ENCODE measurements at regions not wholly inside any gene's neighbourhood (a gene's known extent, or its start where the extent isn't known, plus 50 kb on each side); places are given as distances from the start of the nearest gene placed in this dataset.

DNA sequence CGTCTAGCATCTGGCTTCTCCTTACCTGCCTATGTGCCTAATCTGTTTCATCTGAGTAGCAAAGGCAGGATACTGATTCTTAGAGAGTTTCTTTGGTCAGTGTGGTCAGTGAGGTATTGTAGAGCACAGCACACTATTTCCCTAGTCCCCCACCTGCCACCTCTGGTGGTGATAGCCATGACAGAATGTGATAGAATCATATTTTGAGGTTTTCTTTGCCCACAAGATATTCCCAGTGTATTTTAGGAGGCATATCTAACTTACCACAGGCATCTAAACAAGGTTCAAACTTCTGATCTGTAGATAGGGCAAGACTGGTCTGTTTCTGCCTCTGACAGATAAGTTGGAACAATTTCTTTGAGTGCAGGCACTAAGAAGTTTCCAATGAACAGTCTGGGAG lies 188.0 kb downstream of the SOX2 start:
- Histone ChIP-seq H3K4me1 (ENCODE audit: insufficient read depth, low read length, poor library complexity, severe bottlenecking) (peaks cover 9% of the 10 kb centered on the region), H3K79me2 (ENCODE audit: insufficient read depth, low read depth, low read length) (no peaks in the 10 kb centered on the region), H4K20me1 (ENCODE audit: insufficient read depth, low read length) (no peaks in the 10 kb centered on the region), H3K36me3 (ENCODE audit: insufficient read depth, low read length) (no peaks in the 10 kb centered on the region), H3K4me2 (ENCODE audit: low read length) (no peak overlapping the region), H3K9me3 (ENCODE audit: low read length) (no peaks in the 10 kb centered on the region), H3K27ac (ENCODE audit: low read depth, low read length, poor library complexity, severe bottlenecking) (no peak overlapping the region), H2AFZ (ENCODE audit: low read length) (no peak overlapping the region), H3K9me2 (ENCODE audit: insufficient read depth, low read length) (no peaks in the 10 kb centered on the region), H3K4me3 (ENCODE audit: low read depth, low read length, poor library complexity, severe bottlenecking) (no peak overlapping the region)
- TF ChIP-seq EZH2phosphoT487 (IDR thresholded peaks at IDR 0.05; ENCODE audit: borderline replicate concordance, low read depth, low read length) (no peak), CTCF (conservative IDR thresholded peaks at IDR 0.05; ENCODE audit: low read length) (no peak)
- intact Hi-C loops (cut with micrococcal nuclease; ENCODE audit: unreplicated experiment) = loop anchor here (10.0 kb wide), 1 partner anchor 185 kb away; the partner anchor contains the start of gene SOX2
- no TSS peak for BruUV-seq (replicated peaks)
- DNase-seq (ENCODE audit: low spot score) = no peak
- POLR2A ChIA-PET = interaction anchor here (0.6 to 1.0 kb wide), 2 partner anchors 47 to 65 kb away, joined by 4 to 6 read pairs; no protein-coding TSS in a partner anchor
- CTCF ChIA-PET (ENCODE audit: unreplicated experiment) = no interaction called here

DNA sequence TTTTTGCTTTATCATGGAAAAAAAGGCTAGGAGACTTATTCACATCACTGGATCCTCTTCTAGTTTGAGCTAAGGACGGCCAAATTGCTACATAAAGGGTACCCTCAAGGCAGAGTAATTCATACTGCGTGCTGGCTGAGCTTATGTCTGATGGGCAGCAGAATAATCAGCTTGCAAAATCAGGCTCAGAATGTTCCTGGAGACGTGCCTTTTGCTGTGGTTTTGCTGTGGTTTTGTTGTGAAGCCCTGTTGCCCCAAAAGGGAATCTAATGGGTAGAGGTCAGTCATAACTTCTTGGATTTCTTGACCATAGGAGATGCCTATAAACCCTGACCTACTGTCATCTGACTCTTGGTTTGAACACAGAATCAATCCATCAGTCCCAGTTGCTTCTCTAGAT lies 189.9 kb downstream of the SOX2 start:
- Histone ChIP-seq H3K9me3 (ENCODE audit: low read length) (no peaks in the 10 kb centered on the region), H4K20me1 (ENCODE audit: insufficient read depth, low read length) (no peaks in the 10 kb centered on the region), H3K4me3 (ENCODE audit: low read depth, low read length, poor library complexity, severe bottlenecking) (no peak overlapping the region), H3K36me3 (ENCODE audit: insufficient read depth, low read length) (no peaks in the 10 kb centered on the region), H3K4me1 (ENCODE audit: insufficient read depth, low read length, poor library complexity, severe bottlenecking) (peaks cover 9% of the 10 kb centered on the region), H3K79me2 (ENCODE audit: insufficient read depth, low read depth, low read length) (no peaks in the 10 kb centered on the region), H3K9me2 (ENCODE audit: insufficient read depth, low read length) (no peaks in the 10 kb centered on the region), H3K27ac (ENCODE audit: low read depth, low read length, poor library complexity, severe bottlenecking) (no peak overlapping the region), H3K4me2 (ENCODE audit: low read length) (no peak overlapping the region), H2AFZ (ENCODE audit: low read length) (0 out of 2 replicates have a peak overlapping the region, but pooled peaks have one; percentile 40)
- DNase-seq (ENCODE audit: low spot score) = no peak
- BruUV-seq (replicated peaks) = no TSS peak
- ChIA-PET POLR2A (interaction anchor here (0.5 to 1.1 kb wide), 4 partner anchors 9 to 82 kb away, joined by 3 to 5 read pairs (median 3); no protein-coding TSS in a partner anchor), CTCF (ENCODE audit: unreplicated experiment) (no interaction called here)
- intact Hi-C loops (cut with micrococcal nuclease; ENCODE audit: unreplicated experiment) = no loop called here
- TF ChIP-seq EZH2phosphoT487 (IDR thresholded peaks at IDR 0.05; ENCODE audit: borderline replicate concordance, low read depth, low read length) (no peak), CTCF (conservative IDR thresholded peaks at IDR 0.05; ENCODE audit: low read length) (no peak)

GRCh38 chr3:181906338-181906737 lies 194.6 kb downstream of the SOX2 start:
- H3K27ac ChIP-seq (ENCODE audit: low read depth, low read length, poor library complexity, severe bottlenecking) = no peak overlapping the region
- H3K4me2 ChIP-seq (ENCODE audit: low read length) = peak overlapping the region; percentile 44
- ChIA-PET CTCF (ENCODE audit: unreplicated experiment) (no interaction called here), POLR2A (interaction anchor here (2.5 kb wide), 1 partner anchor 8 kb away, joined by 11 read pairs; no protein-coding TSS in a partner anchor)
- no peaks in the 10 kb centered on the region for H3K79me2 ChIP-seq (ENCODE audit: insufficient read depth, low read depth, low read length)
- H3K9me2 ChIP-seq (ENCODE audit: insufficient read depth, low read length) = no peaks in the 10 kb centered on the region
- peaks cover 17% of the 10 kb centered on the region for H3K4me1 ChIP-seq (ENCODE audit: insufficient read depth, low read length, poor library complexity, severe bottlenecking)
- TF ChIP-seq EZH2phosphoT487 (IDR thresholded peaks at IDR 0.05; ENCODE audit: borderline replicate concordance, low read depth, low read length) = no peak
- TF ChIP-seq CTCF (conservative IDR thresholded peaks at IDR 0.05; ENCODE audit: low read length) = no peak
- H3K36me3 ChIP-seq (ENCODE audit: insufficient read depth, low read length) = no peaks in the 10 kb centered on the region
- no peak for DNase-seq (ENCODE audit: low spot score)
- peak overlapping the region; percentile 9 for H3K4me3 ChIP-seq (ENCODE audit: low read depth, low read length, poor library complexity, severe bottlenecking)
- no peaks in the 10 kb centered on the region for H3K9me3 ChIP-seq (ENCODE audit: low read length)
- BruUV-seq (replicated peaks) = no TSS peak
- H2AFZ ChIP-seq (ENCODE audit: low read length) = peak overlapping the region; percentile 74
- H4K20me1 ChIP-seq (ENCODE audit: insufficient read depth, low read length) = no peaks in the 10 kb centered on the region
- intact Hi-C loops (cut with micrococcal nuclease; ENCODE audit: unreplicated experiment) = no loop called here
